Skeletal muscle satellite cell (primary cell): ENCODE measurements at regions not wholly inside any gene's neighbourhood (a gene's known extent, or its start where the extent isn't known, plus 50 kb on each side); places are given as distances from the start of the nearest gene placed in this dataset.

Experiments
- H3K27me3 ChIP-seq: 2 replicates; pipeline ENCODE4 v1.7.0; 2013; ENCODE audit warnings: low read length; ENCODE audit not compliant: control insufficient read depth, insufficient read depth
- H3K36me3 ChIP-seq: 2 replicates; pipeline ENCODE4 v1.7.0; 2013; ENCODE audit warnings: mild to moderate bottlenecking, control low read depth, low read length; ENCODE audit not compliant: insufficient read depth
- H3K4me1 ChIP-seq: 2 replicates; pipeline ENCODE4 v1.7.0; 2013; ENCODE audit warnings: low read length; ENCODE audit not compliant: control insufficient read depth, insufficient read depth
- H3K4me2 ChIP-seq: 2 replicates; pipeline ENCODE4 v1.7.0; 2013; ENCODE audit warnings: mild to moderate bottlenecking, low read length
- H3K4me3 ChIP-seq: 2 replicates; pipeline ENCODE4 v1.7.0; 2013; ENCODE audit warnings: low read length
- H3K9ac ChIP-seq: 2 replicates; pipeline ENCODE4 v1.7.0; 2013; ENCODE audit warnings: mild to moderate bottlenecking, low read depth, low read length, moderate library complexity
- H3K9me3 ChIP-seq: replicated peaks from 2 replicates; pipeline ENCODE4 v1.7.0; 2013; ENCODE audit warnings: mild to moderate bottlenecking, control low read depth, low read length

GRCh38 chr3:170636400-170636973 is 50.6 kb upstream of the SLC7A14 start:
- Histone ChIP-seq H3K27me3 (no peaks in the 10 kb centered on the region), H3K9ac (no peak overlapping the region)

More at GRCh38 chr3:170636400-170636973, 50.6 kb upstream of the SLC7A14 start:
- no peaks in the 10 kb centered on the region for H3K36me3 ChIP-seq
- no peak overlapping the region for H3K4me2 ChIP-seq
- H3K4me1 ChIP-seq, result no peaks in the 10 kb centered on the region
- H3K9me3 ChIP-seq, result no peaks in the 10 kb centered on the region
- no peak overlapping the region for H3K4me3 ChIP-seq
